Fibroblast of mammary gland (primary cell): ENCODE measurements at regions not wholly inside any gene's neighbourhood (a gene's known extent, or its start where the extent isn't known, plus 50 kb on each side); places are given as distances from the start of the nearest gene placed in this dataset.

ENCODE experiments used
- DNase-seq: peaks from one replicate; pipeline ENCODE4 v3.0.0-alpha.2; 2010; ENCODE audit warnings: low read depth
- H3K4me3 ChIP-seq: 2 replicates; pipeline ENCODE4 v1.5.1; 2011; ENCODE audit warnings: low read depth, mild to moderate bottlenecking, low read length, moderate library complexity; ENCODE audit not compliant: control insufficient read depth
- TF ChIP-seq, protein P1 (sequence below): conservative IDR thresholded peaks from 2 replicates; pipeline ENCODE4 v1.5.1; 2011; ENCODE audit warnings: low read depth, low read length, inconsistent platforms; ENCODE audit not compliant: control insufficient read depth, insufficient read depth

DNA sequence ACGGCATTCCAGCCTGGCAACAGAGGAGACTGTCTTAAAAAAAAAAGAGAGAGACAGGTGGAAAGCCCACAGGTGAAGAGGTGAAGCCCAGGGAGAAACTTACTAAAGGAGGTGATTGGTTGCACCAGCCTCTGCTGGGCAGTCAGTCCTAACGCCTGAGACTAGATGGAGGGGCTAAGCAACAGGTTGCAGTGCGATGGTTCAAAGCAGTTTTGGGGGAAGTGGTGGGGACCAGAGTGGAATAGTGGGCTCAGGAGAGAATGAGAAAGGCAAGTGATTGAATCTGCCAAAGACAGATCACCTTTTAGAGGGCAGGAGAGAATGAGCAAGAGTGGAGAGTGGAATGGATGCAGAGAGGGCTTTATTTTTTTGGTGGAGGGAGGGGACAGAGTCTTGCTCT is 100.0 kb upstream of the KCTD7 start:
- DNase-seq = no peak
- no peak overlapping the region for H3K4me3 ChIP-seq
- TF ChIP-seq, protein P1, sequence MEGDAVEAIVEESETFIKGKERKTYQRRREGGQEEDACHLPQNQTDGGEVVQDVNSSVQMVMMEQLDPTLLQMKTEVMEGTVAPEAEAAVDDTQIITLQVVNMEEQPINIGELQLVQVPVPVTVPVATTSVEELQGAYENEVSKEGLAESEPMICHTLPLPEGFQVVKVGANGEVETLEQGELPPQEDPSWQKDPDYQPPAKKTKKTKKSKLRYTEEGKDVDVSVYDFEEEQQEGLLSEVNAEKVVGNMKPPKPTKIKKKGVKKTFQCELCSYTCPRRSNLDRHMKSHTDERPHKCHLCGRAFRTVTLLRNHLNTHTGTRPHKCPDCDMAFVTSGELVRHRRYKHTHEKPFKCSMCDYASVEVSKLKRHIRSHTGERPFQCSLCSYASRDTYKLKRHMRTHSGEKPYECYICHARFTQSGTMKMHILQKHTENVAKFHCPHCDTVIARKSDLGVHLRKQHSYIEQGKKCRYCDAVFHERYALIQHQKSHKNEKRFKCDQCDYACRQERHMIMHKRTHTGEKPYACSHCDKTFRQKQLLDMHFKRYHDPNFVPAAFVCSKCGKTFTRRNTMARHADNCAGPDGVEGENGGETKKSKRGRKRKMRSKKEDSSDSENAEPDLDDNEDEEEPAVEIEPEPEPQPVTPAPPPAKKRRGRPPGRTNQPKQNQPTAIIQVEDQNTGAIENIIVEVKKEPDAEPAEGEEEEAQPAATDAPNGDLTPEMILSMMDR = no peak

DNA sequence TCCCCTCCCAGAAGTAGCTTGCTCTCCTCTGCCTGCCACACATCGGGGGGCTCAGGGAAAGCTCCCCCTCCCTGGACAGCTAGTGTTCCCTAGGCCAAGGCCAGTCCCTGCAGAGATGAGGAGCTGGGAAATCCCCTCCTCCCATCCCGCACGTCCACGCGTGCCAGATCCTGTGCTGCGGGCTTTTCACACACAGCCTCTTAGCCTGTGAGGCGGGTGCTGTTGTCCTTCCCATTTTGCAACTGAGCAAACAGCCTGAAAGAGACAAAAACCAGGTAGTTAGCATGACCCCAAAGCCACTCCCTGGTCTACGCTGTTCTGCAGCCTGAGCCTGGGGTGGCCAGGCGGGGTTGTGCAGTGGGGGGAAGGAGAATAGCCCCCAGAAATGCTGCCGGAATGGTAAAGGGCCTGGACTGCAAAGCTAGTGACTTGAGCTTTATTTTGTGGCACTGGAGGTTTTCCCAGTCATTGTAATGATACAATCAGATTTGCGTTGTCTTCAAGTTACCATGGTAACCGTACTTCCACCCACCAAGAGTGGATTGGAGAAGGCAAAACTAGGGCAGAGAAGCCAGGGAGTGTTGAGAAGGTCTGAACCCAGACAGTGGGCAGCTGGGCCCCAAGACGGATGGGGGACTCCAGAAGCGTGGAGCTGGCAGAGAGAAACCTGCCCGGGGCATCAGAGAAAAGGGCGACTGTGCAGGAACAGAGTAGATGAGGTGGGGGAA is 98.6 kb upstream of the KCTD7 start:
- DNase-seq = peak; percentile 18
- TF ChIP-seq, protein P1 = no peak

DNA sequence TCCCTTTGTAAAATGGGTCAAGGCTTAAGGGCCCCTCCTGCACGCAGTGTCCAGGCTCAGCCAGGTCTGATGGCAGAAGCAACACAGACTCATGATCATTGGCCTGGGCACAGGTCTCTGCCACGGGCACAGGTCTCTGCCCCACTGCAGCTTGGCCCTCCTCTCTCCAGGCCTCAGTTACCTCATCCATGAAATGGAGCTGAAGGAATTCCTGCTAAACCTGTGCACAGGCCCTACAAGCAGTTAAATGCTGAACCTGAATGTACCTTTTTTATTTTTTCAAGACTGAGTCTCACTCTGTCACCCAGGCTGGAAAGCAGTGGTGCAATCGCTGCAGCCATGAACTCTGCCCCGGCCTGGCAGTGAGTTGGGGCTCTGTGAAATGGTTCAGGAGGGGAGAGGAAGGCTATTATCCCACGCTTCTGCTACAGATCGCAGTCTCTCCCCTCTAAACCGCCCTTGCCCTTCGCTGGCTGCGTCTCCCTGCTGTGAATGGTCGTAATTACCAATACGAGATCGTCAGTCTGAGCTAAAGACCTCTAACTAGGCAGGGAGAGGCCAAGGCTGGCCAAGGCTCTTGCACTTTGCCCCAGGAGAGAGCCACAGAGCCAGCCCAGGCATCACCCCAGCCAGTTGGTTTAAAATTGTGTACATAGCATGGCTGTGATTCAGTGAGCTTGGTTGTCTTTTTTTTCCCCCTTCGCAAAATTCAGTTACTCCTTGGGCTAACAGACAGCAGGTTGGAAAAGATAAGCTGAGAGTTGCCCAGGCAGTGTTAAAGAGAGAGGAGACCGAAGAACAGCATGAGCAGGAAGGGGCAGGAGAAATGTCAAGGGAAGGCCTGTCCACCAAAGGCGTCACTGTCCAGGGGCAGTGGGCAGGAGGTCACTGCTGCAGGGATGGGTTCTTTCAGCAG is 93.0 kb upstream of the KCTD7 start:
- H3K4me3 ChIP-seq = no peak overlapping the region
- DNase-seq = no peak
- TF ChIP-seq, protein P1 = no peak

More for the DNA sequence above, 98.6 kb upstream of the KCTD7 start:
- no peak overlapping the region for H3K4me3 ChIP-seq

DNA sequence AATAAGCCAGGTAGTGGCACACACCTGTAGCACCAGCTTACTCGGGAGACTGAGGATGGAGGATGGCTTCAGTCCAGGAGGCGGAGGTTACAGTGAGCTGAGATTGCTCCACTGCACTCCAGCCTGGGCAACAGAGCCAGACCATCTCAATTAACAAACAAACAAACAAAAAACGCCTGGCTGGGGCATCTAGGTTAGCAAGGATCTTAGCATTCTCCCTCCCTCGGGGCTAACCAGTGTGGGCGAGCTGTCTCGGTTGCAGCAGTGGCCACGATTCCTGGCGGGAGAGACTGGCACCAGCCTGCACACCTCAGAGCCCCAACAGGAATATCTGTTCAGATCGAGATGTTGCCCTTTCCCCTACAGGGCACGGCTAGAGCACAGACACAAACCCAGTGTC is 91.3 kb upstream of the KCTD7 start:
- H3K4me3 ChIP-seq = no peak overlapping the region
- no peak for DNase-seq
- TF ChIP-seq, protein P1 = no peak

DNA sequence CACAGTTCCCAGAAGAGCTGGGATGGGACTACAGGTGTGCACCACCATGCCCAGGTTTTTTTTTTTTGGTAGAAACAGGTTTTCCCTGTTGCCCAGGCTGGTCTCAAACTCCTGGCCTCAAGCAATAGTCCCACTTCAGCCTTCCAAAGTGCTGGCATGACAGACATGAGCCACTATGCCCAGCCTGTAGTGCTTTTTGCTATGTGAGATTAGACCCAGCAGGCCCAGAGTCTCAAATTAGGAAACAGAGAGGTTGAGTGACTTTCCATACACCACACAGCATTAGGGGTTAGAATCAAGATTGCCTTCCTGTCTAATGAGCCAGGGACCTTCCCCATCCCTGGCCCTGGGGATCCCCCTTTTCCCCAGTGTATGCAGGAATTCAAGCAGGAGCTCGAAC is 90.8 kb upstream of the KCTD7 start:
- no peak overlapping the region for H3K4me3 ChIP-seq
- TF ChIP-seq, protein P1 = no peak
- no peak for DNase-seq

DNA sequence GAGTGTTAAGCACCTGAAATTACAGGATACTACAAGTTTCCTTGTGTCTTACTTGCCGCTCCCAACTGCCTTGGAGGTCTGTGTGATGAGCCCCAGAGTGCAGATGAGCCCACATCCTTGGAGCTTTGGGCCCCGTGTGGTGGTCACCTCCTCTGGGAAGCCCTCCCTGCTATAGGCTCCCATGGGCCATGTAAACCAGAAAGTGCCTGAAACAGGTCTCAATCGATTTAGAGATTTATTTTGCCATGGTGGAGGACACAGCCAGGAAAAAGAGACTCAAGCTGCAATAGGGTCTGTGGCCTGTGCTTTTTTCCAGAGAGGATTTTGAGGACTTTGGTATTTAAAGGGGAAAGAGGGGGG is 89.4 kb upstream of the KCTD7 start:
- no peak overlapping the region for H3K4me3 ChIP-seq
- DNase-seq = no peak
- TF ChIP-seq, protein P1 = no peak
